ENCODE measurements at regions not wholly inside any gene's neighbourhood (a gene's known extent, or its start where the extent isn't known, plus 50 kb on each side); places are given as distances from the start of the nearest gene placed in this dataset.

DNA sequence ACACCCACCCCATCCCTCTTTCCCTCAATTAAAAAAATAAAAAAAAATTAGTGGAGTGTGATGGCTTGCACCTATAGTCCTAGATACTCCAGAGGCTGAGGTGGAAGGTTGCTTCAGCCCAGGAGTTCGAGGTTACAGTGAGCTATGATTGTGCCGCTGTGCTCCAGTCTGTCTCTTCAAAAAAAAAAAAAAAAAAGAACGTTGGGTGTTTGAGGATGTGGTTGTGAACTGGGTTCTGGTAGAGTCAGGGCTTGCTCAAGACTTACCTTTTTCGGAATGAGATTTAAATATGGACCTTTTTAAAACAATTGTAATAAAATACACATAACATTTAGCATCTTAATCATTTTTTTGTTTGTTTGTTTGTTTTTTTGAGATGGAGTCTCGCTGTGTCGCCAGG, 211.9 kb downstream of the OR2B2 start:
- Histone ChIP-seq H2BK20ac (ENCODE audit: low read depth, low read length, poor library complexity, severe bottlenecking) (no peak overlapping the region), H3K56ac (ENCODE audit: insufficient read length, low read depth, low read length) (no peak overlapping the region), H3K27me3 (ENCODE audit: insufficient read depth, low read length) (no peaks in the 10 kb centered on the region), H3T11ph (ENCODE audit: low read length) (no peak overlapping the region), H3K4me2 (ENCODE audit: insufficient read depth, insufficient read length, low read length) (no peak overlapping the region), H4K5ac (ENCODE audit: insufficient read length, low read depth, low read length) (no peak overlapping the region), H3K18ac (ENCODE audit: insufficient read length, low read depth, low read length) (no peak overlapping the region), H2BK12ac (ENCODE audit: insufficient read length, low read depth, low read length) (no peak overlapping the region), H2BK5ac (ENCODE audit: insufficient read length, low read length) (no peak overlapping the region), H3K14ac (ENCODE audit: insufficient read depth, low read length) (no peak overlapping the region), H2AFZ (ENCODE audit: low read length) (no peak overlapping the region), H3K23me2 (ENCODE audit: insufficient read length, low read depth, low read length, poor library complexity, severe bottlenecking) (no peaks in the 10 kb centered on the region), H3K79me2 (ENCODE audit: insufficient read depth, low read length) (no peaks in the 10 kb centered on the region), H3K9ac (ENCODE audit: extremely low read depth, insufficient read length, low read length) (no peak overlapping the region), H2BK120ac (ENCODE audit: low read depth, low read length, poor library complexity, severe bottlenecking) (no peak overlapping the region), H4K91ac (ENCODE audit: insufficient read length, low read depth, low read length) (no peak overlapping the region), H2AK5ac (ENCODE audit: insufficient read length, low read length) (no peak overlapping the region), H3K79me1 (ENCODE audit: insufficient read depth, low read depth, low read length, poor library complexity, severe bottlenecking) (no peaks in the 10 kb centered on the region), H3K9me3 (ENCODE audit: control insufficient read depth, low read depth, low read length) (no peaks in the 10 kb centered on the region), H3K23ac (ENCODE audit: insufficient read length, low read depth, low read length) (no peak overlapping the region), H3K27ac (ENCODE audit: insufficient read length, low read depth, low read length) (no peak overlapping the region), H4K20me1 (ENCODE audit: control insufficient read depth, insufficient read depth, insufficient read length) (no peaks in the 10 kb centered on the region), H3K4ac (ENCODE audit: low read depth, low read length) (no peak overlapping the region), H4K8ac (replicated peaks; ENCODE audit: insufficient read length, low read depth, low read length) (no peak overlapping the region), H2BK15ac (ENCODE audit: low read depth, low read length) (no peak overlapping the region), H3K4me1 (ENCODE audit: insufficient read depth, low read length) (no peaks in the 10 kb centered on the region)
- no peaks in the 10 kb centered on the region; a peak in 1 of 4 replicates for H3K4me1 Mint-ChIP-seq
- no peaks in the 10 kb centered on the region for H3K9me3 Mint-ChIP-seq
- peaks cover 9 to 34% (median 28%) of the 10 kb centered on the region in 3 experiments; a peak in 6 of 7 replicates for H3K36me3 Mint-ChIP-seq (ENCODE audit: insufficient read depth in 1 of 3, low read depth in 3 of 3)
- H3K4me3 Mint-ChIP-seq, result no peak overlapping the region; a peak in 1 of 5 replicates
- WGBS (ENCODE audit: extremely low coverage, insufficient read length, low lambda C conversion rate), result no CpG with 5 or more reads among the region's 6 CpGs
- TF ChIP-seq, protein P1, sequence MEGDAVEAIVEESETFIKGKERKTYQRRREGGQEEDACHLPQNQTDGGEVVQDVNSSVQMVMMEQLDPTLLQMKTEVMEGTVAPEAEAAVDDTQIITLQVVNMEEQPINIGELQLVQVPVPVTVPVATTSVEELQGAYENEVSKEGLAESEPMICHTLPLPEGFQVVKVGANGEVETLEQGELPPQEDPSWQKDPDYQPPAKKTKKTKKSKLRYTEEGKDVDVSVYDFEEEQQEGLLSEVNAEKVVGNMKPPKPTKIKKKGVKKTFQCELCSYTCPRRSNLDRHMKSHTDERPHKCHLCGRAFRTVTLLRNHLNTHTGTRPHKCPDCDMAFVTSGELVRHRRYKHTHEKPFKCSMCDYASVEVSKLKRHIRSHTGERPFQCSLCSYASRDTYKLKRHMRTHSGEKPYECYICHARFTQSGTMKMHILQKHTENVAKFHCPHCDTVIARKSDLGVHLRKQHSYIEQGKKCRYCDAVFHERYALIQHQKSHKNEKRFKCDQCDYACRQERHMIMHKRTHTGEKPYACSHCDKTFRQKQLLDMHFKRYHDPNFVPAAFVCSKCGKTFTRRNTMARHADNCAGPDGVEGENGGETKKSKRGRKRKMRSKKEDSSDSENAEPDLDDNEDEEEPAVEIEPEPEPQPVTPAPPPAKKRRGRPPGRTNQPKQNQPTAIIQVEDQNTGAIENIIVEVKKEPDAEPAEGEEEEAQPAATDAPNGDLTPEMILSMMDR (conservative IDR thresholded peaks at IDR 0.05), result no peak
- H3K27me3 Mint-ChIP-seq (ENCODE audit: low read depth), result no peaks in the 10 kb centered on the region
- no peak overlapping the region for H3K27ac Mint-ChIP-seq
- no peak for DNase-seq
